GM06990 (cell line): ENCODE measurements at regions not wholly inside any gene's neighbourhood (a gene's known extent, or its start where the extent isn't known, plus 50 kb on each side); places are given as distances from the start of the nearest gene placed in this dataset.

Experiments
- DNase-seq: peaks from one replicate; pipeline ENCODE4 v3.0.0-alpha.2; 2011; ENCODE audit not compliant: insufficient read length; ENCODE audit errors: extremely low read depth
- H3K27me3 ChIP-seq: replicated peaks from 2 replicates; pipeline ENCODE4 v1.6.0; 2011; ENCODE audit warnings: low read length; ENCODE audit not compliant: control insufficient read depth, insufficient read depth
- H3K36me3 ChIP-seq: 2 replicates; pipeline ENCODE4 v1.5.1; 2011; ENCODE audit warnings: low read length; ENCODE audit not compliant: control insufficient read depth, insufficient read depth
- H3K4me3 ChIP-seq: replicated peaks from 2 replicates; pipeline ENCODE4 v1.5.1; 2011; ENCODE audit warnings: low read depth, mild to moderate bottlenecking, control low read depth, low read length
- TF ChIP-seq, protein P1 (sequence below): IDR thresholded peaks from 2 replicates; pipeline ENCODE4 v1.5.1; 2011; ENCODE audit warnings: low read length, control low read depth, mild to moderate bottlenecking, inconsistent platforms; ENCODE audit not compliant: insufficient read depth, poor library complexity, severe bottlenecking

DNA sequence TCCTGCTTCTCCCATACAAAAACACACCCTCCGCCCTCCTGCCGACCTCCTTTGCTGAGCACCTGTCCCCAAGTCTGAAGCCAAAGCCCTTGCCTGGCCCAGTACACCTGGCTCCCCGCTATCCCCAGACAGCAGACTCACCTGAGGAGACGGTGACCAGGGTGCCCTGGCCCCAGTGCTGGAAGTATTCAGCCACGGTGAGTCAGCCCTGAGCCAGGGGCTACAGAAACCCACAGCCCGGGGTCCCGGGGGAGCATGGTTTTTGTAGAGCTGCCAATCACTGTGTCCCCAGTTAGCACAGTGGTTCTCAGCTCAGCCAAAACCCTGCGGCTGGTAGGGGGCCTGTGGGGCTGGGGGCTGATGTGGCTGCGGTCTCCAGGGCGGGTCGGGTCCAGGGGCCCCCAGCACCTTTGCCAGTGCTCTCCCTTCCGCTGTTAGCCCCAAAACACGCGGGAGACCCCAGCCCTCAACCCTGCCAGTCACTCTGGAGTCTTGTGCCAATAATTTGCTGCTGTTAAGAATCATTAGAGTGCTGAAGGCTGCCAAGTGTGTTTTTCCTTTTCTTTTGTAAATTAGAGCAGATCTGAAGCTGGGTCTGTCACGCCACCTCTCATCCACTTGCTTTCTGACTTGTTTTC is 339.0 kb downstream of the TMEM121 start:
- no peak for DNase-seq
- Histone ChIP-seq H3K4me3 (peak overlapping the region; percentile 80), H3K27me3 (no peaks in the 10 kb centered on the region), H3K36me3 (peaks cover 22% of the 10 kb centered on the region)
- TF ChIP-seq, protein P1, sequence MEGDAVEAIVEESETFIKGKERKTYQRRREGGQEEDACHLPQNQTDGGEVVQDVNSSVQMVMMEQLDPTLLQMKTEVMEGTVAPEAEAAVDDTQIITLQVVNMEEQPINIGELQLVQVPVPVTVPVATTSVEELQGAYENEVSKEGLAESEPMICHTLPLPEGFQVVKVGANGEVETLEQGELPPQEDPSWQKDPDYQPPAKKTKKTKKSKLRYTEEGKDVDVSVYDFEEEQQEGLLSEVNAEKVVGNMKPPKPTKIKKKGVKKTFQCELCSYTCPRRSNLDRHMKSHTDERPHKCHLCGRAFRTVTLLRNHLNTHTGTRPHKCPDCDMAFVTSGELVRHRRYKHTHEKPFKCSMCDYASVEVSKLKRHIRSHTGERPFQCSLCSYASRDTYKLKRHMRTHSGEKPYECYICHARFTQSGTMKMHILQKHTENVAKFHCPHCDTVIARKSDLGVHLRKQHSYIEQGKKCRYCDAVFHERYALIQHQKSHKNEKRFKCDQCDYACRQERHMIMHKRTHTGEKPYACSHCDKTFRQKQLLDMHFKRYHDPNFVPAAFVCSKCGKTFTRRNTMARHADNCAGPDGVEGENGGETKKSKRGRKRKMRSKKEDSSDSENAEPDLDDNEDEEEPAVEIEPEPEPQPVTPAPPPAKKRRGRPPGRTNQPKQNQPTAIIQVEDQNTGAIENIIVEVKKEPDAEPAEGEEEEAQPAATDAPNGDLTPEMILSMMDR, result no peak

DNA sequence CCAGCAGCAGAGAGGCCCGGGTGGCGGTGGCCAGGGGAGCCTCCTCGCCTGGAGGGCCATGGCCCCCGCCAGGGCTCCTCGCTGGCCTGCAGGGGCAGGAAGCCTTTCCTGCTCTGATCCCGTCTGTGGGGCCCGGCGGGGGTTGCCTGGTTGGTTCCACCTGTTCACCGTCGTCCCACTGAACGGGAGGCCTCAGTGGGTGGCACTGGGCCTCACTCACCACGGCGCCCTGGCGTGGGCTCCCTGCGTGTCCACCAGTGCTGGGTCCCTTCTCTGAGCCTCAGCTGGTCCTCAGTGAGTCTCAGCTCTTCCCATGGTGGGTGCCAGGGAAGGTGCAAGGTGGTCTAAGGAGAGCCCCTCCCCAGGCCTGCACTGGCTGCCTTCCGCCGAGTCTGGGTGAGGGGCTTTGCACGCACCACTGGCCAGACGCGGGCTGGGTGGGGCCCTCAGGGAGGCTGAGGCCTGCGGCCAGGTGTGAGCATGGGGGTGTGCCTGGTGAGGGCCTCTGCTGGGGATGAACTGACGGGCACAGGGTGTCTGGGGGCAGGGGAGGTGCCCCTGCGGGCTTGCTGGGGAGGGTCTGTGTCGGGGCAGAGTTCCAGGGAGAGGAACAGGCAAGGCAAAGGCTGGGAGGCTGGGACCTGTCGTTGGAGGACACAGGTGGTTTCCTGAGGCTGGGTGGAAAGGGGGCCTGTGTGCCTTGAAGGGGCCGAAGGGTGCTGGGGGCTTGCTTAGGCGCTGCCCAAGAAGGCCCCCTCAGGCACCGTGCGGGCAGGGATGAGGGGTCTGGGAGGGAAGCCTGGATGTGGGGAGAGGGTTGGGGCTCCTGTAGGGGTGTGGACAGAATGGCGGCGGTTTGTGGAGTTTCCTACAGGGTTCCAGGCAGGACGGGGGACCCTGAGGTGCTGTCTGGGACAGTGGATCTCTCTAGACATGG is 339.8 kb downstream of the TMEM121 start:
- H3K36me3 ChIP-seq, result peaks cover 15% of the 10 kb centered on the region
- peak overlapping the region; percentile 80 for H3K4me3 ChIP-seq
- no peaks in the 10 kb centered on the region for H3K27me3 ChIP-seq
- DNase-seq, result no peak
- TF ChIP-seq, protein P1, result no peak

DNA sequence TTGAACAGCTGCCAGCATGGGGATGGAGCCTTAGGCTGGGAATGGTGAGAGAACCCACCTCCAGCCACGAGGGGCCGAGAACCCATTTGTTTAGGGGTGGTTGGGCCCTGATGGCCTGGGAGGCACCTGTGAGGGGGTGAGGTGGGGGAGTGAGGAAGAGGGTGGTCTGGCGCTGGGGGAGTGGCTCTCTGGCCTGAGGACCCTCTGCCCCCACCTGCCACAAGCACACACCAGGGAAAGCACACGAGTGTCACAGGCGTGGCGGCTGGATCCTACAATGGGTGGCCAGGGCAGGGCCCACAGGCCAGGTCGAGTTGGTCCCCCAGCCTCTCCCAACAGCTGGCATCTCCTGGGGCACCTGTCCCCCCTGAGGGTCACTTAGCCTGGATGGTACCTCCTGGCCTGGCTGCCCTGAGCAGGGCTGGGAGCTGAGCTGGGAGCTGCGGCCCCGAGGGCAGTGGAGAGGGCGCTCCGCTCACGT is 340.5 kb downstream of the TMEM121 start:
- H3K36me3 ChIP-seq, result peaks cover 13% of the 10 kb centered on the region
- DNase-seq, result no peak
- H3K4me3 ChIP-seq, result peak overlapping the region; percentile 80

DNA sequence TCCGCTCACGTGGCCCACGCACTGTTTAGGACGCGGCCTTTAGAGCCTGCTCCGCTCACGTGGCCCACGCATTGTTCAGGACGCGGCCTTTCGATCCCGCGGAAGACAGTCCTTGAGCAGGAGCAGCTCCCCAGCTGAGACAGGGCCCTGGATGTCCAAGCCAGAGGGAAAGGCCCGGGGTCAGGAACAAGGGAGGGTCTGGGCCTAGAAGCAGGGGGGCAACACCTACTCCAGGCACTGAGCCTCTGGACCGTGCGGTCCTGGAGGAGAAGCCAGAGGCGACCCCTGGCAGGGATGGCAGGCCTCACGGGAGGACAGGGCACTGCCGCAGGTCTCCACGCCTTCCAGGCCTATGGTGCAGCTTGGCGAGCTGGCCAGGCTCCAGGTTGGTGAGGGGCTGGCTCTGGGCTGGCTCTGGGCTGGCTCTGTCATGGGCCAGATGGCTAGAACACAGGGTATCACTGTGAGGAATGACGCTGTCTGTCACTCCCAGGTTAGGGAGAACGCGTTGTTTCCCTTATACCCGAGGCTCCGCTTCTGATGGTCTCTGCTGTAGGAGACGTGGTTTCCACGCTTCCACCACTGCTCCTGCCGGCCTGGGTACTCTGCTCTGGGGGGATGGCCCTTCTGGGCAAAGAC is 341.7 kb downstream of the TMEM121 start:
- TF ChIP-seq, protein P1, result no peak
- Histone ChIP-seq H3K4me3 (peak overlapping the region; percentile 11; the same call in 1 of the 2 replicates), H3K27me3 (no peaks in the 10 kb centered on the region), H3K36me3 (peaks cover 7% of the 10 kb centered on the region)
- DNase-seq, result no peak

More for the DNA sequence above, 340.5 kb downstream of the TMEM121 start:
- H3K27me3 ChIP-seq, result no peaks in the 10 kb centered on the region
- TF ChIP-seq, protein P1, result no peak

DNA sequence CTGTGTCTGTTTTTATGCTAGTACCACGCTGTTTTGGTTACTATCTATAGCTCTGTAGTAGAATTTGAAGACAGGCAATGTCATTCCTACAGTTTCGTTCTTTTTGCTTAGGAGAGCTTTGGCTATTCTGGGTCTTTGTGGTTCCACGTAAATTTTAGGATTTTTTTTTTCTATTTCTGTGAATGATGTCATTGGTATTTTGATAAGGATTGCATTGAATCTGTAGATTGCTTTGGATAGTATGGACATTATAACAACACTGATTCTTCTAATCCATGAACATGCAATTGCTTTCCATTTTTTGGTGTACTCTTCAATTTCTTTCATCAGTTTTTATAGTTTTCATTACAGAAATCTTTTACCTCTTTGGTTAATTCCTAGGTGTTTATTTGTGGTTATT is 345.2 kb downstream of the TMEM121 start:
- TF ChIP-seq, protein P1, result no peak
- Histone ChIP-seq H3K27me3 (no peaks in the 10 kb centered on the region), H3K36me3 (no peaks in the 10 kb centered on the region), H3K4me3 (peak overlapping the region; percentile 22; the same call in 1 of the 2 replicates)
- no peak for DNase-seq
